Renal cortical epithelial cell (primary cell): ENCODE measurements at regions not wholly inside any gene's neighbourhood (a gene's known extent, or its start where the extent isn't known, plus 50 kb on each side); places are given as distances from the start of the nearest gene placed in this dataset.
"Not testable (repeated sequence)": the region's sequence is repeated elsewhere in the genome, so short reads cannot be mapped to it uniquely, and the experiment has no call there.

Source experiments
- DNase-seq: peaks from one replicate; pipeline ENCODE4 v3.0.0-alpha.2; 2011; ENCODE audit warnings: low read depth

DNA sequence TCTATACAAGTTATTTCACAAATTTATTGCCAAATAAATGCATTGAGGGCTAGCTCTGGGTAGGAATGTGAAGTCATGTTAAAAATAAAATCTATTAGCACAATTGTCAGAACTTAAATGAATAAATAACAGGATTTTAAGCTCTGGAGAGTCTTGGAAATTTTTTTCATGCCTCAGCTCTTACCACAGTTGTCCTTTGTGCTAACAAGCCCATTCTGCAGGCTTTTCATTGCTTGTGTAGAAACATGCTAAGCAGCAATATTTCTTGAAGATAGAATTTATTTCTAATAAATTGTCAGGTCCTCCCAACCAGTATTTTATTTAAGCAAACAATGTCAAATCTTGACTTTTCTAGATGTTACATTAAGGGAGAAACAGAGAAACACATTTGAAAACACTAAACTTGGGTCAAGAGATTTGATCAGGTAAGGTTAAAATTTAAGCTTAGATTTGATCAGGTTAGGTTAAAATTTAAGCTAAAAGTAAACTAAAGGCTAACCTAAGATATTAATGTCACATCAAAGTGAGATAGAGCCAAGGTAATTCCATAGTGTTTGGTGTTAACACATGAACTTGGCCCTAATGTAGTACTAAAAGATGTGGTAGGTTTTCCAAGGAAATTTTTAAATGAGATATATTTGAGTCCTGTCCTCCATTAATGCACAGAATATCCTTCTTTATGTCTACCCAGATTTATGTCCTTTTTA is 179.1 kb upstream of the IL1RAPL1 start:
- no peak for DNase-seq

GRCh38 chrX:28398342-28398741 is 188.9 kb upstream of the IL1RAPL1 start:
- no peak for DNase-seq

DNA sequence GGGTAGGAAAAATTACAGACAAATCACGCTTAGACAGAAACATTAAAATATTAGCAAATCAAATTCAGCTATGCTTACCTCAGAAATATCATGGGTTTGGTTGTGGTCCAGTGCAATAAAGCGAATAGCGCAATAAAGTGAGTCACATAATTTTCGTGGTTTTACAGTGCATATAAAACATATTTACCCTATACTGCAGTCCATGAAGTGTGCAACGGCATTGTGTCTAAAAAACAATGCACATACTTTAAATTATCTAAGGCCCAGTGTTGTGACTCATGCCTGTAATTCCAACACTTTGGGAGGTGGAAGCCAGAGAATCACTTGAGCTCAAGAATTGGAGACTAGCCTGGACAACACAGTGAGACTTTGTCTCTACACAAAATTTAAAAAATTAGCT is 195.7 kb upstream of the IL1RAPL1 start:
- DNase-seq: no peak

- DNase-seq: no peak
Observed at GRCh38 chrX:28379103-28379502, 208.1 kb upstream of the IL1RAPL1 start.

DNA sequence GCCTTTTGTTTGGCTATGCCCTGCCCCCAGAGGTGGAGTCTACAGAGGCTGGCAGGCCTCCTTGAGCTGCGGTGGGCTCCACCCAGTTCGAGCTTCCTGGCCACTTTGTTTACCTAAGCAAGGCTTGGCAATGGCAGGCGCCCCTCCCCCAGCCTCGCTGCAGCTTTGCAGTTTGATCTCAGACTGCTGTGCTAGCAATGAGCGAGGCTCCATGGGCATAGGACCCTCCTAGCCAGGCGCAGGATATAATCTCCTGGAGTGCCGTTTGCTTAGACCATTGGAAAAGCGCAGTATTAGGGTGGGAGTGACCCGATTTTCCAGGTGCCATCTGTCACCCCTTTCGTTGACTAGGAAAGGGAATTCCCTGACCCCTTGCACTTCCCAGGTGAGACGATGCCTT is 219.6 kb upstream of the IL1RAPL1 start:
- not testable (repeated sequence) for DNase-seq

- DNase-seq: no peak
Observed at GRCh38 chrX:28351801-28352200, 235.4 kb upstream of the IL1RAPL1 start.

- DNase-seq: no peak
Observed at GRCh38 chrX:28349888-28350287, 237.4 kb upstream of the IL1RAPL1 start.

DNA sequence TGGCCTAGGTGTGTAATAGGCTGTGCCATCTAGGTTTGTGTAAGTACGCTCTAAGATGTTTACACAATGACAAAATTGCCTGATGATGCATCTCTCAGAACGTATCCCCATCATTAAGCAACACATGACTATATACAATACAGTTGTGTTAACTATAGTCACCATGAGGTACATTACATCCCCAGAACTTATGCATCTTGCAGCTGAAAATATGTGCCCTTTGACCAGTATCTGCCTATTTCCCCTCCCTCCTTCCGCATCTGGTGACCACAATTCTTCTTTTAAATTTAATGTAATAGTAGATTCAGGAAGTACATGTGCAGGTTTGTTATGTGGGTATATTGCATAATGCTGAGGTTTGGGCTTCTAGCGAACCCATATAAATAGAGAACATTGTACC is 239.8 kb upstream of the IL1RAPL1 start:
- no peak for DNase-seq

DNA sequence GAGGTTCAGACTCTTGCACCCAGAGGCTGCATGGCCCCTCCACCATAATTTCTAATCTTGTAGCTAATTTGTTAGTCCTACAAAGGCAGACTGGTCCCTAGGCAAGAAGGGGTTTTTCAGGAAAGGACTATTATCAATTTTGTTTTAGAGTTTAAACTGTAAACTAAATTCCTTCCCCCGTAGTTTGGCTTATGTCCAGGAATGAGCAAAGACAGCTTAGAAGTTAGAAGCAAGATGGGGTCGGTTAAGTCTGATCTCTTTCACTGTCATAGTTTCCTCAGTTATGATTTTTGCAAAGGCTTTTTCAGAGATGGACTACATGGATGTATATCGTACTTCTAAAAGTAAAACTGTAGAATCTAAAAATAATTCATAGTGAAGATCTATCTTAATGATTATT is 258.1 kb upstream of the IL1RAPL1 start:
- DNase-seq: no peak

DNA sequence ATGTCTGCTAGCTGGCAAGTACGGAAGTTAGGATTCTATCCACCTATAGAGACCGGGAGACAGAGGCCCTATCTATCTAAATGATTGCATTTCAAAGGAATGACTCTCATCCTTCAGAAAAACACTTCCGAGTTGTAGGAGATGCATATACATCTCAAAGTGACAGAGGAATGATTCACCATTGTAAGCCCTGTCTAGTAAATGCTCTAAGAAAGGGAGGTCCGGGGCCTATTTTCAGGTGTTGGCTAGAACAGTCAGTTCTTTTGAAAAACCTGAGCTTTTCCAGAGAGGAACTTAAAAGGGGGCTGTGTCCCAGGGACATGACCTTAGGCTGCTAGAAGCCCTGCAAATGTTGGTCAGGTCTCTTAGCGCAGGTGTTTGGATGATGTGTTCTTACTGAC is 262.9 kb upstream of the IL1RAPL1 start:
- DNase-seq: no peak

DNA sequence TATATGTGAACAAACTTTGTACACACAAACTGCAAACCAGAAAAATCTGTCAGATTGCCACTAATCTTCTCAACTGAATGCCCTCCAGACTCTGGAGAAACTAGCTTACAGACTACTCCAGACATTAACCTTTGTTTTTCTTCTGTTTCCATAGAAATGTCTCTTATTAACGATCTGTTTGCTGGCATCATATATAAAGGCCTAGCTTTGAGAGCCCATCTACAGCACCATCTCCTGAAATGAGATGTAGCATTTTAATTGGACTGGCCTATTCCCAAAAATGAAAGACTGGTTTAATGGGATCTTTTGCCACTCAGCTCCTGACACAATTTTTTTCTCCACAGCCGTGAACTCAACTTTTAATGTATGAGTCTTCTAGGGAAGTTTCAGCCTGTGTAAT is 266.0 kb upstream of the IL1RAPL1 start:
- DNase-seq: no peak

- DNase-seq: no peak
Observed at GRCh38 chrX:28312965-28313364, 274.3 kb upstream of the IL1RAPL1 start.

DNA sequence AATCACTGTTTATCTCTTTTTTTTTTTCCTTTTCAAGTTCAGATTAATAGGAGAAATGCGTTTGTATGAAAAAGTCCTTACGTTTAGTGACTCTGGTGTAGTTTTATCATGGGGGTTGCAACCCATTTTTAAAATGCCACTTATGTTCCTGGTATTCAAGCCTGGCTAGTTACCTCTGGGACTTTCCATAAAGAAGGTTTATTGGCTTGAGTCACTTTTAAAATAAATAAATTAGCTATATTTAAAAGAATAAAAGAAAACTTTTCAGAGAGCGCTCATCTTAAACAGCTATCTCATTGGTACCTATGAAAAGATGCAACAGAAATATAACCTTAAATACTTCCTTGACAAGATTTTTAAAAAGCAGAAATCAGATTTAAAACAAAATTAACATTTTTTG is 275.0 kb upstream of the IL1RAPL1 start:
- no peak for DNase-seq

DNA sequence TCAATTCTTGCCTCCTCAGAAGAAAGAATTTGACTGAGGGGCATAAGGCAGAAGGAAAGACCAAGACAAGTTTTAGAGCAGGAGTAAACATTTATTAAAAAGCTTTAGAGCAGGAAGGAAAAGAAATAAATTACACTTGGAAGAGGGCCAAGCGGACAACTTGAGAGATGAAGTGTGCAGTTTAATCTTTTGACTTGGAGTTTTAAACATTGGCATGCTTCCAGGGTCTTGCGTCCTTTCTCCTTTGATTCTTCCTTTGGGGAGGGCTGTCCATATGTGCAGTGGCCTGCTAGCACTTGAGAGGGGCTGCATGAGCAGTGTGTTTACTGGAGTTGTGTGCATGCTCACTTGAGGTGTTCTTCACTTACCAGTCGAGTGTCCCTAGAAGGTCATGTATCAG is 275.8 kb upstream of the IL1RAPL1 start:
- no peak for DNase-seq

- DNase-seq: no peak
Observed at GRCh38 chrX:28303486-28303885, 283.8 kb upstream of the IL1RAPL1 start.

- DNase-seq: no peak
Observed at GRCh38 chrX:28278726-28279125, 297.5 kb upstream of the DCAF8L1 start.

DNA sequence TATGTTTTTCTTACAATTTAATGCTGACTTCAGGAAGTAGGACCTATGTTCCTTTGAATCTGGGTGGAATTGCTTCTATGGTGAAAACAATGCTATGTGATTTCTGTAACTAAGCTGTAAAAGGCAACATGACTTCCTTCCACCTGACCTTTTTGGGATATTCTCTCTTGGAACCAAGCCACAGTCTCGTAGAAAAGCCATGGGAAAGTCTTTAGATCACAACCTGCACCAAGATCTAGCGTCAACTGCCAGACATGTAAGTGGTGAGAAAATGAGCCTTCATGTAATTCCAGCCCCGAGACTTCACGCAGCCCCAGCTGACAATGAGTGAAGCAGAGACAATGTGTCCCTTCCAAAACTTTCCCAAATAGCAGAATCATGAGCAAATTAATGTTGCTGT is 297.0 kb upstream of the DCAF8L1 start:
- no peak for DNase-seq

- DNase-seq: peak; percentile 0
Observed at GRCh38 chrX:28273736-28274135, 292.5 kb upstream of the DCAF8L1 start.

DNA sequence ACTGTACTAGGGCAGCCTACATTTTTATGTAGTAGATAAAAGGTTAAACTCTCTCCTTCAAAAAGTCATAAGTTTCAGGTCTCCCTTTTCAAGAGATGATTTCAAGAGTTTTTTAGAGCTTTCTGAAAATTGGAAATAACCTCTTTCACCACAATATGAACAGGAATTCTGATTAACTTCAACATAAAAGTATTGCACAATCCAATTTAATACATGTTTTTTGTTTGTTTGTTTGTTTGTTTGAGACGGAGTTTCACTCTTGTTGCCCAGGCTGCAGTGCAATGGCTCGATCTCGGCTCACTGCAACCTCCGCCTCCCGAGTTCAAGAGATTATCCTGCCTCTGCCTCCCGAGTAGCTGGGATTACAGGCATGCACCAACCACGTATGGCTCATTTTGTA is 265.4 kb upstream of the DCAF8L1 start:
- DNase-seq: no peak

GRCh38 chrX:28229217-28229616 is 248.0 kb upstream of the DCAF8L1 start:
- DNase-seq: no peak

DNA sequence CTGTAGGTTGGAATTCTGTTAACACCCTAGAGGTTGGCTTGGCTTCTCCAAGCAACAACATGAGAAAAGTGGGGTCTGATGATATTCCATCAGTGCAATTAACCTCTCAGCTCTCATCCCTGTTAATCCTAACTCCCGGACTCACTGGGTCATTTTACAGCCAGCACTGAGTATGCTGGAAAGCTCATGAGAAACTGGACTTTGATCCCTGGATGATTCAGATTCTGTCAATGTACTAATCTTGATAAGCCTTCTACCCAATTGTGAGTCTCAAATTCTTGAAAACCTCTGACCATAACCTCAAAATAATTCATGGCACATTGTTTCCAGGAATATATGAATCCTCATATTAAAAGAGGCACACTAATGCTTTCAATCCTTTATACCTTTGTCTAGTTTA is 244.3 kb upstream of the DCAF8L1 start:
- DNase-seq: no peak

DNA sequence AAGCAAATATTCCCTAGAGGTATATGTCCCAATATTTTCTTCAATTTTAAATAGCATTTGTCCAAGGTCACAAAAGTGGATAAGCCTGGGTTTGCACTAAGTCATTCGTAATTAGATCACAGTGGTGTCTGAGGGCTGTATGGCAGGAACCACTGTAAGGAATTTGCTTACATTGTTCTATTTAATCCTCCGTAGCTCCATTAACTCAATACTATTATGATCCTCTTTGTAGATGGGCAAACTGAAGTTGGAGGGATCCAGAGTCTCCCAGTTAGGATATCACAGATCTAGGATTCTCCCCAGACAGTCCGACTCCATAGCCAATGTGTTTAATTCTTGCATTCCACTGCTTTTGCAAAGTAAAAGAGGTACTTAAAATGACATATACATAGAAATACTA is 242.7 kb upstream of the DCAF8L1 start:
- DNase-seq: no peak

DNA sequence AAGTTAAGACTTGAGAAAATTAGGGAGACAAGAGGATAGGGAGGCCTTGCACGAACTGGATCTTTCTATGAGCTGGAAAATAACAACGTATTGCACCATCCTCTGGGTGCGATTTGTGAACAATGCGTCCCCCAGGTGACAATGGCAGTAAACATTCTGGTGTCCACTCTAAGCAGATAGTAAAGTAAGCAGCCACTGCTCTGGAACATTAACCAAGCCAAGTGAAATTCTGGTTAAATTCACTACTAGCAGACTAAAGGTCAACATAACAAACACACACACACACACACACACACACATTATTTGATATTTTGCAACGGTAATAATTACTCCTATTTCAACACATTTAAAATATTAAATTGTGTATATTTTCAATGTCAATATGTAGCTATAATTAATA is 242.2 kb upstream of the DCAF8L1 start:
- no peak for DNase-seq

- DNase-seq: peak; percentile 73
Observed at GRCh38 chrX:28205905-28206304, 224.7 kb upstream of the DCAF8L1 start.
